ENCODE measurements at regions not wholly inside any gene's neighbourhood (a gene's known extent, or its start where the extent isn't known, plus 50 kb on each side); places are given as distances from the start of the nearest gene placed in this dataset.
A peak's percentile ranks its signal among the peaks of the same experiment; 100 is the strongest.
"Not testable (repeated sequence)": the region's sequence is repeated elsewhere in the genome, so short reads cannot be mapped to it uniquely, and the experiment has no call there.

GRCh38 chr9:38253200-38253599 is 139.3 kb upstream of the ALDH1B1 start:
- DNase-seq: no peak

- DNase-seq: no peak
Observed at GRCh38 chr9:38251036-38251860, 141.3 kb upstream of the ALDH1B1 start.

GRCh38 chr9:38250279-38251035 is 142.0 kb upstream of the ALDH1B1 start:
- no peak for DNase-seq

GRCh38 chr9:38249587-38250210 is 142.8 kb upstream of the ALDH1B1 start:
- no peak for DNase-seq

- no peak for DNase-seq
Observed at GRCh38 chr9:38249049-38249448, 143.5 kb upstream of the ALDH1B1 start.

- DNase-seq: no peak
Observed at GRCh38 chr9:38246833-38247232, 145.7 kb upstream of the ALDH1B1 start.

GRCh38 chr9:38244971-38245370 is 147.5 kb upstream of the ALDH1B1 start:
- DNase-seq: no peak

GRCh38 chr9:38243993-38244392 is 148.5 kb upstream of the ALDH1B1 start:
- no peak for DNase-seq

GRCh38 chr9:38242151-38242550 is 150.4 kb upstream of the ALDH1B1 start:
- not testable (repeated sequence) for DNase-seq

- DNase-seq: no peak
Observed at GRCh38 chr9:38240051-38240450, 152.5 kb upstream of the ALDH1B1 start.

GRCh38 chr9:38235244-38235643 is 157.3 kb upstream of the ALDH1B1 start:
- DNase-seq: no peak

- no peak for DNase-seq
Observed at GRCh38 chr9:38234479-38235170, 157.9 kb upstream of the ALDH1B1 start.

GRCh38 chr9:38233796-38234355 is 158.6 kb upstream of the ALDH1B1 start:
- no peak for DNase-seq

- DNase-seq: peak in 2 of 14 donors; percentile 8 to 48
Observed at GRCh38 chr9:38233343-38233742, 159.2 kb upstream of the ALDH1B1 start.

- DNase-seq: no peak
Observed at GRCh38 chr9:38232895-38233294, 159.6 kb upstream of the ALDH1B1 start.

- no peak for DNase-seq
Observed at GRCh38 chr9:38229504-38230155, 160.6 kb upstream of the SHB start.

GRCh38 chr9:38229104-38229500 is 160.1 kb upstream of the SHB start:
- DNase-seq: no peak

- no peak for DNase-seq
Observed at GRCh38 chr9:38228331-38229103, 159.5 kb upstream of the SHB start.

- DNase-seq: no peak
Observed at GRCh38 chr9:38227656-38228055, 158.6 kb upstream of the SHB start.

GRCh38 chr9:38227061-38227540 is 158.1 kb upstream of the SHB start:
- no peak for DNase-seq

GRCh38 chr9:38226491-38226951 is 157.5 kb upstream of the SHB start:
- DNase-seq: no peak

Data from C1 segment of cervical spinal cord (tissue), 14 donors.